Muscle of back (tissue), 3 donors: ENCODE measurements at regions not wholly inside any gene's neighbourhood (a gene's known extent, or its start where the extent isn't known, plus 50 kb on each side); places are given as distances from the start of the nearest gene placed in this dataset.
"Not testable (repeated sequence)": the region's sequence is repeated elsewhere in the genome, so short reads cannot be mapped to it uniquely, and the experiment has no call there.

Experiments used
- DNase-seq, 3 donors: peaks; one replicate each; pipeline versions ENCODE4 v3.0.0 to v3.0.0-alpha.2; 2013

DNA sequence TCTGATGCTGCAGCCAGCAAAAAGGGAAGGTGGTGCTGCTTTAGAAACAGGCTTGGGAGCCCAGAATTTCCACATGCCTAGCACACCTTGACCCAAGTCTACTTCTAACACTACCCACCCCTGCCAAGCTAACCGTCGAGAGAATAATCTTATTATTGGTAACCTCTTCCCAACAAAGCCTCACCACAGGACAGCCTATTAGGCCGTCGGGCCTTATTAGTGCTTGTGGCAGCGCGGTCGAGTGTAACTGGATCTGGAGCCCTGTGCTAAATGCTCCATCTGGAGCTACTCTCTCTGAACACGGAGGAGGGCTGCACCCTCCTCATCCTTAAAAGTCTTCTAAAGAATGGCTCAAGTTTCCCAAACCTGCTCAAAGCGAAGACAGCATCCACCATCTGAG, 165.5 kb upstream of the NFIA start:
- DNase-seq: no peak

DNA sequence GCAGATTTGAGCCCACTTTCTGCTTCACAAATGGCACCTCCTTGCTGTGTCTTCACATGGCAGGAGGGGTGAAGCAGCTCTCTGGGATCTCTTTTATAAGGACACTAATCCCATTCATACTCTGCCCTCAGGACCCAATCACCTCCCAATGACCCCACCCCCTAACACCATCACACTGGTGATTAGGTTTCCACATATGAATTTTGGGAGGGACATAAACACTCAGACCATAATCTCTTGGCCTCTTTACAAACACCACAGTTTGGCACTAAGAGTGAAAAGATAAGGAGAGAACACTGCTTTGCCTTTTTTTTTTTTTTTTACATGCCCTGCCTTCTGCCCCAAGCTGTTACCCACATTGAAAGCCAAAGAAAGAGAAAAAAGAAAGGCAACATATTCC, 166.2 kb upstream of the NFIA start:
- DNase-seq: no peak

DNA sequence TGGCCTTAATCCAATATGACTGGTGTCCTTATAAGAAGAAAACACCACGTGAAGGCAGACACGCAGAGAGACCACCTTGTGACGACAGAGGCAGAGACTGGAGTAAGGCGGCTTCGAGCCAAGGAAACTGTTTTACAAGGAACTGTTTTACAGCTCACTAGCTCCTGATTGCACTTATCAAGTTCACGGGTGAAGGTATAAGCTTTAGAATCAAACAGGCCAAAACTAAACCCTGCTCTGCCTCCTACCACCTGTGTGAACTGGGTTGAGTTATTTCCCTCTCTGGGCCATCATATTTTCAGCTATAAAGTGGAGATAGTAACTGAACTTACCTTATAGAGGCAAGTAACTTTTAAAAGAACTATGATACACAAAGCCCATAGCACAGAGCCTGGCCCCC, 166.9 kb upstream of the NFIA start:
- DNase-seq: no peak

DNA sequence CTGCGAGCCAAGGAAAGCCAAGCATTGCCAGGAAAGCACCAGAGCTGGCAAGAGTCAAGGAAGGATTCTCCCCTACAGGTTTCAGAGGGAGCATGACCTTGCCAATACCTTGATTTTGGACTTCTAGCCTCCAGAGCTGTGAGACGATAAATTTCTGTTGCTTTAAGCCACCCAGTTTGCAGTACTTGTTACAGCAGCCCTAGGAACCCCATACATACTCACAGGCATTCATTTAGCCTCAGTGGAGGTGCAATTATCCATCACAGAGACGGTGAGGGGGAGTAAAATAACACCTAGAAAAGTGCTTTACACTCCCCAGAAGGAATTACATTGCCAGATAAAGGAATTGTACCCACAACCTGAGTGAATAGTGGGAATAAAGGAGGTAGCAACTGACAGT, 167.4 kb upstream of the NFIA start:
- DNase-seq: no peak

DNA sequence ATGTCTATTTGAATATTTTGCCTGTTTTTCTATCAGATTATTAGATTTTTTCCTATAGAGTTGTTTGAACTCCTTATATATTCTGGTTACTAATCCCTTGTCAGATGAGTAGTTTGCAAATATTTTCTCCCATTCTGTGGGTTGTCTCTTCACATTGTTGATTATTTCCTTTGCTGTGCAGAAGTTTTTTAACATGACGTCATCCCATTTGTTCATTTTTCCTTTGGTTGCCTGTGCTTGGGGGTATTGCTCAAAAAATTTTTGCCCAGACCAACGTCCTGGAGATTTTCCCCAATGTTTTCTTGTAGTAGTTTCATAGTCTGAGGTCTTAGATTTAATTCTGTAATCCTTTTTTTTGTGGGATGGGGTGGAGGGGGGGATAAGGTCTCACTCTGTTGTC, 168.7 kb upstream of the NFIA start:
- not testable (repeated sequence) for DNase-seq

DNA sequence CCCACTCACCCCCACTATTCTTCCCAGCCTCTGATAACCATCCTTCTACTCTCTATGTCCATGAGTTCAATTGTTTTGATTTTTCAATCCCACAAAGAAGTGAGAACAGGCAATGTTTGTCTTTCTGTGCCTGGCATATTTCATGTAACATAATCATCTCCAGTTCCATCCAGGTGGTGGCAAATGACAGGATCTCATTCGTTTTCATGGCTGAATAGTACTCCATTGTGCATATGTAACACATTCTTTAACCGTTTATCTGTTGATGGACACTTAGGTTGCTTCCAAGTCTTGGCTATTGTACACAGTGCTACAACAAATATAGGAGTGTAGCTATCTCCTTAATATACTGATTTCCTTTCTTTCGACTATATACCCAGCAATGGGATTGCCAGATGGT, 169.3 kb upstream of the NFIA start:
- no peak for DNase-seq

DNA sequence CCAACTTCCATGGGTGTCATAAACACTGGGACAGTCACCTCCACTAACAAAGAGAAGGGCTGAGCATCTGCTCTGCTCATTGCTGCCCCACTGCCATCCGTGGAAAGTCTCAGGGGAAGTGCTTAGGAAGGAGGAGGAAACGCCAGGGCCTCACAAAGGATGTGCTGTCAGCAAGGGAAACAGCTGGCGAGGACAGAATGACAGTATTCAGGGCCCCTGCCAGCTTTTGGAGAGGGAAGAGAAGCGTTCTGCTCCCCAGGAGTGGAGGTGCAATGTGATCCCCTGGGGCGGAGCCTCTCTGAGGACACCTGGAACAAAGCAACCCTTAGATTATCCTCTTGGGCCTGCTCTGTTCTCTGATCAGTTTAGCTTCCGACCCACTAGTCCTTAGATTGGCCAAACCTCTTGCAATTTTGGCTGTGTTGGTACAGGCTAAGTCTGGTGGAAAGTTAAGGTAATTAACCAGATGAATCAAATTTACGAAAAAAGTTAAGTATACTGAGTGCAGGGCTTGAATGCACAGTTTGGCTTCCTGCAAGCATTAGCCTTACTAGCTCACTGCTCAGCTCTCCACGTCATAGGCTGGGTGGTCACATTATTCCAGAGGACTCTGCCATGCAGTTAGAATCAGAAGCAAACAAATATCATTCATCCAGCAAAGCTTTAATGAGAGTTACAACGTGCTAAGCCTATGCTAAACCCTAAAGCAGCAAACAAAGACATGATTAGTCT, 170.2 kb upstream of the NFIA start:
- DNase-seq: peak in 1 of 3 donors; percentile 75

DNA sequence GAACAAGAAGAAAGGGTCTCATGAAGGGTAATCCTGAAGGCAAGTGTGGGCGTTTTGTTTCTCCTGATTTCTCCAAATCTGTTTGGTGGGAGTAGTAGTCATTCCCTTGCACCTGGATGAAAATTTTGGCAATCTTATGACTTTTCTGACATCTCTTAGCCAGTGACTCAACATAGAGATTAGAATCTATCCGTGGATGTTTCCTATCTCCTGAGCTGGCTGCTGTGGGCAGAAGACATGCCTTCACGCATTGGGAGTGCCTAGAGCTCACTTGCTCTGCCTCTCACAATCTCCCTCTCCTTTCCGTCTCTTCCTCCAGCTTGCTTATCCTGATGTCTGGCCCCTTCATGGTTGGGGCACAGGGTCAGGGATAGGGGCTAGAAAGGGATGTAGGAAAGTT, 174.2 kb upstream of the NFIA start:
- DNase-seq: no peak

DNA sequence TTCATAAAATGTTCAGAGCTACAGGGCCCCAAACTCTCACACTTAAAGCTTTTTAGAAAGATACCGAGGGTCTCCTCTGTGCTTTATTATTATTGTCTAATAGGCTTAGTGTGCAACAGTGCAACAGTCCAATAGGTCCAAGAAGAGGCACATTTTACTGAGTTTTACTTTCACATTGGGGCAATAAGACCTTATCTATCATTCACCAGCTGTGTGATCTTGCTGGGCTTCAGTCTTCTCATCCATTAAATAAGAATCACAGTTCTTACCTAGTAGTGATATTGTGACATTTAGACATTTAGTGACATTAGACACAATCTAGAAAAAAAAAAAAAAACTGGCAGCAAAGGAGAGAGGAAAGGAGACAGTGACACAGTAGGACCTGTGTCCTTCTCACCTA, 175.8 kb upstream of the NFIA start:
- no peak for DNase-seq

DNA sequence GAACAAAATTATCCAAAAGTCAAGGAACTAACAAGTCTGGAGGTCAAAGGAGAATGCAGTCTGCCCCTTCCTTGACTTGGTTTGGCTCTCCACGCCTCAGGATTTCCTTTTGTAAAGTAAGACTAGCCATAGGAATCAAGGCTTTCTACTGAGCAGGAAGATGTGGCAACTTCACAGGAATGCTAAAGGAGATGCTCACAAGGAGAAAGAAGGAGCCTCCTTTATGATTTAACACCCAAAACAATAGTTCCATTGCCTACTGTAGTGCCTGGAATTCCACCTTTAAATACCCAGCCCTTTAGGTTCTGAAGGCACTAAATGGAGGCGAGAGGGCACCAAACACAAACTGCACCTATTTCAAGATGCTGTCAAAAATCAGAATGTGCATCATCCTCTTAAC, 176.3 kb upstream of the NFIA start:
- no peak for DNase-seq

DNA sequence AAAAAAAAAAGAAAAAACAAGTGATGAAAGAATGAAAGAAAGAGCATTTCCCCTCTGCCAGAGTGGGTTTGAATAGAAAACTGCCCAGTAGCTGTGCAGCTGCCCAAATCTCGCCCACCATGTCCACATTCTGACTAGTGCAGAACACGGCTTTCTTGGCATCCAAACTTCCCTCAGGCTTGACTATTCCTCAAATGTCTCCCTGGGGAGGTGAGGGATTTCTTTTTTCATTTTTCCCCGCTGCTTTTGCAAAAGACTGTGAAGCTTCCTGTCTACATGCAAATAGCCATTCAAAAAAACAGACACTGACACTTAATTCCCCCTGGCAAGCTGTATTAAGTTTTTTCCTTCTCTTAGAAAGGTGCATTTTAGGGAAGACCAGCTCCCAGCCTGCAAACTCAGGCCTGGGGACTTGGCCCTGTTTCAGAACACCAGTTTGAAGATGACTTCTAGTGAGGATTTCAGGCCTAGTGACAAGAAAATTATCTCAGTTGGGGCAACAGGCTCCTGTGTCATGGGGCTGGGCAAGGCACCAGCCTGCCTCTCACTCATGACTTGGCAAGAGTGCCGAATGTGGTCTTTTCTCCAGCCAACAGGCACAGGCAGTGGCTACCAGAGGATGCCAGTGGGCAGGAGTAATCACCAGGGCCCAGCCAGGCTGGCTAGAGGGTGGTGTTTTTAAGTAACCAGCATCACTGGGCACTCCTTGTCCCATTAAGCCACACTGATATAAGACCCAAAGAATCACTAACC, 178.1 kb upstream of the NFIA start:
- peak; percentile 54 to 88 (median 67) for DNase-seq

DNA sequence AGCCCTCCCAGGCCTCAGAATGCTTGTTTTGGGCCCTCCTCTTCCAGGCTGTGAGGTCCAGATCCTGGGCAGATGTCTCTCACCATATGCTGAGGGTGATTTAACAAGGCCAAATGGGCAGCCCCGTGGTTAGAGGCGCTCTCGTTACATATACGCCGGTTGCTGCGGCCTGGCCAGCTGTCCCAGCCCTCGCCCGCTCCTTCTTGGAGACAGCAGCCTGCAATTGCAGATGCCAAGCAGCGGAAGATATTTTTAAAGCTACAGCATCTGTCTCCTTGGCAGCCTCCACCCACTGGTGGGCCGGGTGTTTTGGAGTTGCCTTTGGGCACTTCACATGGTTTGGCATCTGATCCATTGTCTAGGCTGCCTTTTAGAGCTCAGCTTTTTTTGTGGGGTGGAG, 178.8 kb upstream of the NFIA start:
- peak; percentile 74 to 88 (median 76) for DNase-seq

DNA sequence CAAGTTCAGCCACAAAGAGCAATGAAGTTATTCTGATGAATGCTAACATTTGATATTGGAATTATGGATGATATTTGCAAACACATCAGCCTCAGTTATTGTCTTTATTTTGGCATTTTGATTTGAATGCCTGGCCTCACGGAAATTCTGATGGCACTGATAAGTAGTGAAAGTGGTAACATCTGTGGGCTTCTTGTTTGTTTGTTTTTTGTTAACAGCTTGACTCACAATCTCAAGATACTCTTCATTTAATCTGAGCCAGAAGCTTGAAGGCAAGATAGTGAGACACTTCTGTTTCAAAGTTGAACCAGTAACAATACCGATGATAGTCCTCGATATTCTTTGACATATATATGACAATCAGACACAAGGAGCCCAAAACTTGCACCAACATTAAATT, 182.9 kb upstream of the NFIA start:
- no peak for DNase-seq

DNA sequence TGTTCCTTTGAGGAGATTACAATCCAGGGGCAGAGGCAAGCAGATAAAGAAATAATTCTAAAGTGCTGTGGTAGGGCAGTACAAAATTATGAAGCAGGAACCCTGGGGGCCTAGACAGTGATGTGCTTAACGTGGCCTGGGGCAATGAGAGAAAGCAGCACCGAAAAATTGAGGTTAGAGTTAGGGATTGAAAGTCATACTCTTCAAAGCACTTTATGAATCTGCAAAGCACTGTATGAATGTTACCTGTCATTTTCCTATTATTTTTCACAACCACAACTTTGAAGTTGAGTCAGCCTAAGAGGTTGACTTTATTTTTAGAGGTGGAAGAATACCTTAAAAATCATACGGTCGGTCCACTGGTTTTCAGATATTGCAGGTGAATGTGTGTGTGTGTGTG, 183.4 kb upstream of the NFIA start:
- DNase-seq: no peak

DNA sequence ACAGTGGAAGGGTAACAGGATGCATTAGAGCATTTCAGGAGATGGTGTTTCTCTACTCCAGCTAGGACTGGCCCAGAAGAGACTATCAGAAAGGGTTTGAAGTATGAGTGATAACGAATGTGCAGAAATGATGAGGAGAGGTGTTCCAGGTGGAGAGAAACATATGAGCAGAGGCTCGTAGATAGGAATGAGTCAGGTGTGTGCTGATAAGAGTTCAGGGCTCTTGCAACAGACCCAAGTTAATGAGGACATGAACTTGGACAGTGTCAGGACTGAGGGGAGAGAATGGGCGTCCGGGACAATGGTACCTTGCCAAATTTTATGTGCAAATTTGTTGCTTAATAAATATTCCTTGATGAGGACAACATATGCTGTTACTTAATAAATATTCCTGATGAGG, 183.9 kb upstream of the NFIA start:
- no peak for DNase-seq

DNA sequence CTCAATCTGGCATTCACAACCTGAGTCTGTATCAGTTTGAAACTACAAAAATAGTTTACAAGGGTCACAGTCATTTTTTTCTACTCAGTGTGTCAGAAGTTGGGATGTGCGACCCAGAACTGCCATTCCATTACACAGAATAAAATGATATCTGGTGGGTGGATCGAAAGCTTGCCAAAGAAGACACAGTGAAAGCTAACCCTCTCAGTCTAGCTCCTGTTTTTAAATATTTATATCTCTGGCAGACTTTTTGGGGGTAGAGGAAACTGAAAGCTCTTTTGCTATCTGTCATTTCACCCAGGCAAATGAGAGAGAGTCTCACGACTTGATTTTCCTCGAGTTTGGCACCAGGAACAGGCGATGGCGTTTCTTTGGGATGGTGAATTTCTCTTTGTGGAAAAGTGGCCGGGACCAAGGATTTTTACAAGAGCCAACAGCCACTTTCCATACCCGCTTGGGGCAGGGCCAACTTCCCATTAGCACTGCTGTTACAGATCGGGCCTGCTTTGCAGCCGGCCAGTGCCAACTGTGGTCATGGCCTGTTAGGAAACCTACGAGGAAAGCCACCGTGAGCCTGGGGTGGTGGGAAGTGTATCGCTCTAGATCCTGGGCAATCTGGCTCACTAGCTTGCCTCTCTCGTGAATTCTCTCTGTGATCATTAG, 185.5 kb upstream of the NFIA start:
- DNase-seq: peak in 2 of 3 donors; percentile 52 to 75

DNA sequence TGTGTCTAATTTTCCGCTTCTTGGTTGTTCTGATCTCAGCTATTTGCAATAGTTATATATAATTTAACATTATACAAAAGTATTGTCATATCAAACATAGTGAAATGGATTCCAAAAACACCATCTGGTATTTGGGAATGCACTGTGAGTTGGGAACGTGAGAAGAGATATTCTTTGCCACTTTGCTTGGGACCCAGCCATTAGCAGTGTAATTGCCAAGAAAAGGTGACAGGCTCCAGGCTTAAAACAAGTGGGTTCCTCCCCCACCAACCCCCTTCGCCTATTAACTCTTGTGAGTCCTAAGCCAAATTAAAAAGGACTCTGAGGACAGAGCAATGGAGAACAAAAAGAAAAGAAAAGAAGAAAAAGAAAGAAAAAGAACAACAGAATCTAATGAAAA, 186.7 kb upstream of the NFIA start:
- peak in 1 of 3 donors; percentile 56 for DNase-seq

DNA sequence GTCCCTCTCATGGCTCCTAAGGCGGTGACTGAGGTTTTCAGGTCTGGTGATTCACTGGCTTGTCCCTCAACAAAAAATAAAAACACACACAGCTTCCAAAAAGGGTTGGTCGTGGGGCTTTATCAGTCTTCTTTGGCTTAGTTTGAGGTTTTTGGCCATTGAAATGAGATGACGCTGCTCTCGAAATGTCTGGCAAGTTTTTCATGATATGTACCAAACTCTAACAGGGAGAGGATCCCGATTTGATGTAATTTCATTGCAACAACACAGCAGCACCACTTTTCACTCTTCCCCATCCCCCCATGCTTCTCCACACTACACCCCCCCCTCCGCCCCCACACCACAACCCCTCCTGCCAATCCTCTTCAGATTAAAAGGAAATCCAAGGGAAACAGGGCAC, 187.1 kb upstream of the NFIA start:
- peak in 1 of 3 donors; percentile 37 for DNase-seq

DNA sequence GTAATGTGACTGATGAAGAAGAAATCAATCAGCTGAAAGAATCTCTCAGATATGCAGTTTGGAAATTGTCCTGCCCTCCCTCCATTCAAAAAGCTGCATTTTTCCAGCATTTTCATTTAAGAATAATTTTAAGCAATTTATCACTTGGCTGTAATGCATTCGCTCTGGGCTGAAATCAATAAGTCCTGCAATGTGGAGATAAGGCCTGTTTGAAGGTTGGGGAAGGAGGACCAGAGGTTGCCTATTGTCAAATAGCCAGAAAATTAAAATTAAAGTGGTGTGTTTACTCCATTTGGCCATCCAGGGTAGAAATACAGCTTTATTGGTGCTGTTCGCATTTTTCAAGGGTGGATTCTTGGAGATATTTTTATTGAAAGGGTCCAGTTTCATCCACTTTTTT, 187.6 kb upstream of the NFIA start:
- DNase-seq: no peak

DNA sequence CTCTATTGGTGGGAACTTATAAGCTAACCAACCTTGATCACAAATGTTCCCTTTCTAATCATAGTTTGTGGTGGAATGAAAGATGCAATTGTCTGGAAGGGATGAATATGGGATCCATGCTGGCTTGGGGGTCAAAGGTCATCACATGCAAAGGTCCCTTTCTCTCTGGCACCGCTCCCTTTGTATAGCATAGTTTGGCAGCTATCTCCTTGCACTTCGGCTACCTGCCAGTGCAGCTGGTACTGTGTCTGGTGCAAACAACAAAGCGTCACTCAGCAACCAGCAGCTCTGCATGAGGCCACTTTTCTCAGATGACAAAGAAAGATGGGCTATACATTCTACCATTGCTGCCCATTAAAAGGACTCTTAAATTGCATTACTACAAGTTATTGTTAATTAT, 188.2 kb upstream of the NFIA start:
- peak in 1 of 3 donors; percentile 66 for DNase-seq

DNA sequence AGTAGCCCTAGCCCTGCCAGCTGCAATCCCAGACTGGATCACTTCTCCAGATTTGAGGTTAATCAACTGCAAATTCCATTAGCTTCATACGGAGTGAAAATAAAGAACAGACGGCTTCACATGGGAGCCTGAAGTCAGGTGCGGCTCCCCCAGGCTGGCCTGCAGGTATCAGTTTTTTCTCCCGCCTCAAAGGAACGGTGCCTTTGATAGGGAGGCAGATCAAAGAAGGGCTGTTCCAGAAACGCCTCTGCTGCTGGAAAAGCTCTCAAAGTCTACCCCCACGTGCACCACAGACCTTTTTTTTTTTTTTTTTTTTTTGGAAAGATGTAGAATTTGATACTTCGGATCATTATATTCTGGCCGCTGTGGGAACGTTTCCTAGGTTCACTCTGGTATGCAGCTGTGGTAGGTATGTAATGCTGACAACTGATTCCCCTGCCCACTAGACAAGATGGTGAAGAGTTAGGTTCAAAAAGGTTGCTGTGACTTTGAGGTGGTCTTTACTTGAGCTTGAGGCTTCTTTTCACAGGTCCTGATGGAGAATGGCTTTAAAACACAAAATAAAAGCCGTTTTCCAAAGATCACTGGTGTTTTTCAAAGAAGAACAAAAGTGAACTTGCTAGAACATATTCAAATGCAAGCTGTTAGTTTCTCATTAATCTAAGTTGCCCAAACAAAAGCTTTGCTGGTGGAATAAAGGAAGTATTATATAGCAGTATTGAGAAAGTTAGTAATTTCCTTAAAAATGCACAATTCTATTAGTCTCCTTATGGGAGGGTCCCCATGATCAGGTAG, 189.0 kb upstream of the NFIA start:
- DNase-seq: peak in 1 of 3 donors; percentile 35

DNA sequence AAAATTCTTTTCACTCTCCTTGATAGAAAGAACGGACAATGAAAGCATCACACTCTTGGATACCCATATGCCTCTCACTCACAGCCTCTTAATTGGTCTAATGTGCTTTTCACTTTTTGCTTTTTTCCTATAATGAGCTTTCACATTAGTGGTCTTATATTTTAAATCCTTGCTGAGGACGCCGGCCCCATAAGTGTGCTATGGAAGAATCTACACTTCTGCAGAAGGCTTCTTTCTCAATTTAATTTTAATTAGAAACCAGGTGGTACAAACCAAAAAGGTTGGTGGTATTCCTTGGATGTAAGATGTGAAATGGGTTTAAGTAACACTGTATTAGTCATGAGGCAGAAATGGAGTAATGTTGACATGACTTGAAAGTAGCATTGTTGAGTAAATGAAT, 190.6 kb upstream of the NFIA start:
- DNase-seq: no peak
